ENCODE measurements at regions not wholly inside any gene's neighbourhood (a gene's known extent, or its start where the extent isn't known, plus 50 kb on each side); places are given as distances from the start of the nearest gene placed in this dataset.
A peak's percentile ranks its signal among the peaks of the same experiment; 100 is the strongest.

DNA sequence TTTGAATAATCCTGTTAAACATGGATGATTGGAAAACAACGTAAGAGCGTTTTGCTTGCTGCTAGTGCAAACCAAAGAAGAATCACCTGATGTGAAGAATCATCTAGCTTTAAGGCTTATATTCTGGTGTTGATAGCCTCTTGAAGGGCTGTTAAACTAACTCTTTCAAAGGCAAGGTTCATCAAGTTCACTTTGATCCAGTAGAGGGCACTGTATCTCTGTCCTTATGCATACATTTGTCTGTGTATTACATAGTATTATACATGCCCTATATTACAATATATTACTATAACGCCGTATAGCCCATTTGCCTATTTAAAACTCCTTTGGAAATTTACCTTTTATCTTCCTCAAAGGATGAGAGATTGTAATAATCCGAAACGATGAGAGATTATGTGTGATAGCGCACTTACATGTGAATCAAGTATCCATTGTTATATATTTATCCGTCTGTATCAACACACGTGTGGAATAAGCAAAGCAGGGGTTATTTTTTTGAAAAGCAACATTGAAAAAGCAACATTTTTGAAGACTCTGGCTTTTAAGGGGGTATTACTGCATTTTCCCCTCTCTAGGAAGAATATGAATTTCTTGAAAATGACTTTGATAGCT, 50.8 kb upstream of the NRN1 start:
- peak; percentile 43 for DNase-seq (ENCODE audit: low read depth)
- peak; percentile 30 for TF ChIP-seq CTCF (conservative IDR thresholded peaks at IDR 0.05; ENCODE audit: low read depth, low read length)
- H3K4me3 ChIP-seq (ENCODE audit: low read depth, low read length), result no peak overlapping the region
